HG03575 (cell line): ENCODE measurements at regions not wholly inside any gene's neighbourhood (a gene's known extent, or its start where the extent isn't known, plus 50 kb on each side); places are given as distances from the start of the nearest gene placed in this dataset.
"Not testable (repeated sequence)": the region's sequence is repeated elsewhere in the genome, so short reads cannot be mapped to it uniquely, and the experiment has no call there.

Experiments used
- ATAC-seq: cut with Tn5 transposase; IDR thresholded peaks from one replicate; pipeline ENCODE4 v1.9.1; 2021; ENCODE audit not compliant: unreplicated experiment, insufficient number of reproducible peaks, low FRiP score; ENCODE audit errors: extremely low read depth

- no peak for ATAC-seq
Observed at GRCh38 chrX:22730542-22730941, 269.2 kb upstream of the DDX53 start.

- ATAC-seq = no peak
Observed at GRCh38 chrX:22737541-22737940, 262.2 kb upstream of the DDX53 start.

- no peak for ATAC-seq
Observed at GRCh38 chrX:22739276-22739675, 260.5 kb upstream of the DDX53 start.

- ATAC-seq = no peak
Observed at GRCh38 chrX:22740836-22741235, 258.9 kb upstream of the DDX53 start.

- ATAC-seq = no peak
Observed at GRCh38 chrX:22742174-22742573, 257.6 kb upstream of the DDX53 start.

GRCh38 chrX:22746081-22746480 is 253.7 kb upstream of the DDX53 start:
- no peak for ATAC-seq

GRCh38 chrX:22748093-22748999 is 251.4 kb upstream of the DDX53 start:
- ATAC-seq = peak; percentile 77

GRCh38 chrX:22758807-22759481 is 240.8 kb upstream of the DDX53 start:
- ATAC-seq = peak; percentile 78

- no peak for ATAC-seq
Observed at GRCh38 chrX:22760513-22761057, 239.2 kb upstream of the DDX53 start.

GRCh38 chrX:22788221-22788620 is 211.5 kb upstream of the DDX53 start:
- no peak for ATAC-seq

- no peak for ATAC-seq
Observed at GRCh38 chrX:22795671-22796070, 204.1 kb upstream of the DDX53 start.

- no peak for ATAC-seq
Observed at GRCh38 chrX:22800360-22800759, 199.4 kb upstream of the DDX53 start.

- no peak for ATAC-seq
Observed at GRCh38 chrX:22800806-22801205, 199.0 kb upstream of the DDX53 start.

- no peak for ATAC-seq
Observed at GRCh38 chrX:22803353-22803752, 196.4 kb upstream of the DDX53 start.

- no peak for ATAC-seq
Observed at GRCh38 chrX:22810876-22811275, 188.9 kb upstream of the DDX53 start.

GRCh38 chrX:22818061-22818460 is 181.7 kb upstream of the DDX53 start:
- no peak for ATAC-seq

- no peak for ATAC-seq
Observed at GRCh38 chrX:22855693-22856092, 144.1 kb upstream of the DDX53 start.

- ATAC-seq = no peak
Observed at GRCh38 chrX:22859642-22860041, 140.1 kb upstream of the DDX53 start.

- not testable (repeated sequence) for ATAC-seq
Observed at GRCh38 chrX:22866801-22867200, 133.0 kb upstream of the DDX53 start.

- ATAC-seq = no peak
Observed at GRCh38 chrX:22882543-22882942, 117.2 kb upstream of the DDX53 start.
